ENCODE measurements at regions not wholly inside any gene's neighbourhood (a gene's known extent, or its start where the extent isn't known, plus 50 kb on each side); places are given as distances from the start of the nearest gene placed in this dataset.

GRCh38 chr3:16028604-16029003, 145.9 kb upstream of the GALNT15 start:
- Histone ChIP-seq H4K5ac (ENCODE audit: low read depth, low read length) (no peak overlapping the region), H2AK9ac (replicated peaks; ENCODE audit: low read depth, low read length, poor library complexity) (no peak overlapping the region), H2BK15ac (ENCODE audit: low read depth, low read length) (no peak overlapping the region), H3K27me3 (ENCODE audit: control insufficient read depth, insufficient read depth, low read length) (no peaks in the 10 kb centered on the region), H3K9me3 (ENCODE audit: control insufficient read depth, insufficient read depth, low read length) (peaks cover 3% of the 10 kb centered on the region; the same call in 1 of the 2 replicates), H3K9me1 (ENCODE audit: insufficient read depth, low read length) (no peaks in the 10 kb centered on the region; the same call in 1 of the 2 replicates), H3K36me3 (ENCODE audit: control insufficient read depth, insufficient read depth, low read length) (no peaks in the 10 kb centered on the region; the same call in 1 of the 2 replicates), H3K18ac (ENCODE audit: low read depth, low read length) (no peak overlapping the region), H3K4me3 (ENCODE audit: insufficient read depth, low read depth, low read length) (no peak overlapping the region), H3K56ac (ENCODE audit: extremely low read depth, insufficient read depth, low read length) (no peak overlapping the region), H3K27ac (ENCODE audit: insufficient read depth, low read length) (no peak overlapping the region), H2BK120ac (ENCODE audit: low read depth, low read length) (no peak overlapping the region), H3K4me1 (ENCODE audit: control insufficient read depth, insufficient read depth, low read length) (peaks cover 9% of the 10 kb centered on the region), H2AFZ (replicated peaks; ENCODE audit: low read length, poor library complexity) (no peak overlapping the region), H3K79me1 (ENCODE audit: low read depth in 1 of 2, low read length in 2 of 2) (no peaks in the 10 kb centered on the region), H3K4me2 (ENCODE audit: low read depth, low read length) (no peak overlapping the region), H3K14ac (replicated peaks; ENCODE audit: low read depth, low read length) (no peak overlapping the region), H4K8ac (ENCODE audit: low read depth in 2 of 2, low read length in 2 of 2) (no peak overlapping the region), H4K91ac (ENCODE audit: insufficient read depth, low read depth, low read length) (no peak overlapping the region), H2BK20ac (ENCODE audit: low read depth, low read length) (no peak overlapping the region), H4K20me1 (ENCODE audit: insufficient read depth, low read length) (no peaks in the 10 kb centered on the region), H2AK5ac (ENCODE audit: low read depth, low read length) (no peak overlapping the region), H2BK5ac (ENCODE audit: low read depth, low read length, poor library complexity, severe bottlenecking) (no peak overlapping the region), H3K4ac (ENCODE audit: low read depth, low read length) (no peak overlapping the region), H3K23ac (ENCODE audit: low read depth, low read length) (no peak overlapping the region), H3K9ac (ENCODE audit: low read depth, low read length) (no peak overlapping the region)
- CTCF ChIA-PET, result no interaction called here
- POLR2A ChIA-PET (ENCODE audit: unreplicated experiment), result no interaction called here
- DNase-seq (peak; percentile 77), ATAC-seq (ENCODE audit: low read depth) (peak; percentile 71)
- no TSS peak for BruUV-seq (replicated peaks)
- intact Hi-C loops (cut with micrococcal nuclease) (no loop called here), in situ Hi-C loops (cut with MboI; ENCODE audit: low sequenced_read_pairs) (no loop called here), dilution Hi-C loops (cut with HindIII; ENCODE audit: low sequenced_read_pairs, unreplicated experiment) (no loop called here)
- WGBS, 2 experiments (ENCODE audit: extremely low coverage in 2 of 2, insufficient read length in 1 of 2), result no CpG with 5 or more reads among the region's 2 CpGs
- no peak for TF ChIP-seq MAZ (IDR thresholded peaks at IDR 0.05; ENCODE audit: borderline replicate concordance, low read depth, low read length)
- TF ChIP-seq CHD1 (IDR thresholded peaks at IDR 0.05; ENCODE audit: low read depth, low read length), result no peak
- peak; percentile 81 for TF ChIP-seq FOS (IDR thresholded peaks at IDR 0.05; ENCODE audit: low read depth, low read length)
- no peak for TF ChIP-seq MXI1 (IDR thresholded peaks at IDR 0.05; ENCODE audit: borderline replicate concordance, low read depth, low read length)
- TF ChIP-seq RCOR1 (IDR thresholded peaks at IDR 0.05; ENCODE audit: insufficient replicate concordance, low read length), result no peak
- TF ChIP-seq BHLHE40 (IDR thresholded peaks at IDR 0.05; ENCODE audit: low read depth, low read length), result no peak; the same call in 1 of the 2 replicates
- peak; percentile 87 for TF ChIP-seq CEBPB (IDR thresholded peaks at IDR 0.05; ENCODE audit: low read depth, low read length)

All from IMR-90 (cell line).